NB4 (cell line): ENCODE measurements at regions not wholly inside any gene's neighbourhood (a gene's known extent, or its start where the extent isn't known, plus 50 kb on each side); places are given as distances from the start of the nearest gene placed in this dataset.
"Not testable (repeated sequence)": the region's sequence is repeated elsewhere in the genome, so short reads cannot be mapped to it uniquely, and the experiment has no call there.

Source experiments
- DNase-seq: peaks from one replicate; pipeline ENCODE4 v3.0.0; 2010; ENCODE audit warnings: low read depth
- H3K4me3 ChIP-seq: one replicate; pipeline ENCODE4 v1.5.1; 2011; ENCODE audit warnings: mild to moderate bottlenecking, low read depth, low read length, moderate library complexity
- MAX ChIP-seq: IDR thresholded peaks from 2 replicates; pipeline ENCODE4 v1.6.1; 2011; ENCODE audit warnings: low read depth, low read length
- MYC ChIP-seq: IDR thresholded peaks from 2 replicates; pipeline ENCODE4 v1.6.1; 2011; ENCODE audit warnings: low read depth, low read length
- POLR2A ChIP-seq: IDR thresholded peaks from 2 replicates; pipeline ENCODE4 v1.6.1; 2011; ENCODE audit warnings: mild to moderate bottlenecking; ENCODE audit not compliant: insufficient read length; ENCODE audit errors: extremely low read depth
- TF ChIP-seq, protein P1 (sequence below): IDR thresholded peaks from one replicate; pipeline ENCODE4 v1.5.1; 2012; ENCODE audit warnings: low read depth, low read length

- DNase-seq = no peak
- H3K4me3 ChIP-seq = no peak overlapping the region
- TF ChIP-seq MAX = no peak
- TF ChIP-seq, protein P1, sequence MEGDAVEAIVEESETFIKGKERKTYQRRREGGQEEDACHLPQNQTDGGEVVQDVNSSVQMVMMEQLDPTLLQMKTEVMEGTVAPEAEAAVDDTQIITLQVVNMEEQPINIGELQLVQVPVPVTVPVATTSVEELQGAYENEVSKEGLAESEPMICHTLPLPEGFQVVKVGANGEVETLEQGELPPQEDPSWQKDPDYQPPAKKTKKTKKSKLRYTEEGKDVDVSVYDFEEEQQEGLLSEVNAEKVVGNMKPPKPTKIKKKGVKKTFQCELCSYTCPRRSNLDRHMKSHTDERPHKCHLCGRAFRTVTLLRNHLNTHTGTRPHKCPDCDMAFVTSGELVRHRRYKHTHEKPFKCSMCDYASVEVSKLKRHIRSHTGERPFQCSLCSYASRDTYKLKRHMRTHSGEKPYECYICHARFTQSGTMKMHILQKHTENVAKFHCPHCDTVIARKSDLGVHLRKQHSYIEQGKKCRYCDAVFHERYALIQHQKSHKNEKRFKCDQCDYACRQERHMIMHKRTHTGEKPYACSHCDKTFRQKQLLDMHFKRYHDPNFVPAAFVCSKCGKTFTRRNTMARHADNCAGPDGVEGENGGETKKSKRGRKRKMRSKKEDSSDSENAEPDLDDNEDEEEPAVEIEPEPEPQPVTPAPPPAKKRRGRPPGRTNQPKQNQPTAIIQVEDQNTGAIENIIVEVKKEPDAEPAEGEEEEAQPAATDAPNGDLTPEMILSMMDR = no peak
- no peak for TF ChIP-seq MYC
- no peak for TF ChIP-seq POLR2A
Measured at GRCh38 chr1:14163246-14163645, 435.2 kb upstream of the KAZN start.

GRCh38 chr1:14165371-14165801 is 433.1 kb upstream of the KAZN start:
- no peak for DNase-seq
- TF ChIP-seq MYC (no peak), MAX (no peak), POLR2A (no peak)
- TF ChIP-seq, protein P1 = no peak
- no peak overlapping the region for H3K4me3 ChIP-seq

DNA sequence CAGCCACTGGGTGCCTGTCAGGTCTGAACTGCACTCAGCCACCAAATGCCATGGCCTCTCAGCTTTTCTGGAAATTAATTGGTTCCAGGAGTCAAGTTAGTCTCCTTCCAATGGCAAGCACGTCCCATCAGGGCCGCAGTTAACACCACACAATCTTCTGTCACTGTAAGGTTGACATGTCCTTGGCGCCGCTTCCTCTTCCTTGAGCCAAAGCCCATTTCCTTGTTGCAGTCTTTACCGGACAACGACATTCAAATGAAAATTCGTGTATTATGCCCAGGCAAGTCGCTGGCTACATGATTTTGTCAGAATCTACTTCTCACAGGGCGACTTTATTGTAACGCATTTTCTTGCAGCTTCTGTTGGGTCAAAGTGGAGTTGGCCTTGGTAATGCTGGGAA is 430.6 kb upstream of the KAZN start:
- DNase-seq = no peak
- no peak for TF ChIP-seq MAX
- no peak for TF ChIP-seq MYC
- TF ChIP-seq POLR2A = no peak
- TF ChIP-seq, protein P1 = no peak

DNA sequence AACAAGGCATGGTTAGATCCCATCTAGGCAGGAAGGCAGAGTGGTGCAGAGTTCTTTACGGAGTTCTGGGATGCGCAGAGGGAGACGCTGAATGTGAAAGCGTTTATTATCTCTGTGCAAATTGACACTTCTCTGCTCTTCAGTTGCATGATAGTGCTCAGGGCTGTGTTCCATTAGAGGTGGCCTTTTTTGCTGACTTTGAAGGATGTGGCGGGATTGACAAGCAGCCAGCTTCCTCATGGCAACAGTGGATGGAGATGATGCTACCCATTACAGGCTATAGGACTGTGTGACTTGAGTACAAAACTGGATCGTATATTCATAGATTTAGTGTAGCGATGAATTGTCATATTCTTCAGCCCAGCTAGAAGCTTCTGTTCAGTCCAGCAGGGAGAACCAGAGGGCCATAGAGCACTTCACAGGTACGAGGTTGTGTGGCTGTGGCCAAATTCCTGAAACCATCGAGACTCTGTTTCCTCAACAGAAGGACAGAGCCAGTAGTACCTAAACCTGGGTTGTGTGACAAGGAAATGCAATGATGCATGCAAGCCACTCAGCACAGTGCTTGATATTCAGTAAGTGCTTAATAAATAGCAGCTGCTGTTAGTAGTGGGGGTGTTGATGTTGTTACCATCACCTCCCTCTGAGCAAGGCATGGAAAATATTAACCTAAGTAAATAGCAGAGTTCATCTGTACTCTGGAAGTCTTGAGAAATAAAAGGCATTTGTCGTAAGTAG is 430.0 kb upstream of the KAZN start:
- TF ChIP-seq POLR2A (no peak), MAX (no peak), MYC (no peak)
- TF ChIP-seq, protein P1 = no peak
- DNase-seq = no peak
- no peak overlapping the region for H3K4me3 ChIP-seq

More for the DNA sequence above, 430.6 kb upstream of the KAZN start:
- no peak overlapping the region for H3K4me3 ChIP-seq

DNA sequence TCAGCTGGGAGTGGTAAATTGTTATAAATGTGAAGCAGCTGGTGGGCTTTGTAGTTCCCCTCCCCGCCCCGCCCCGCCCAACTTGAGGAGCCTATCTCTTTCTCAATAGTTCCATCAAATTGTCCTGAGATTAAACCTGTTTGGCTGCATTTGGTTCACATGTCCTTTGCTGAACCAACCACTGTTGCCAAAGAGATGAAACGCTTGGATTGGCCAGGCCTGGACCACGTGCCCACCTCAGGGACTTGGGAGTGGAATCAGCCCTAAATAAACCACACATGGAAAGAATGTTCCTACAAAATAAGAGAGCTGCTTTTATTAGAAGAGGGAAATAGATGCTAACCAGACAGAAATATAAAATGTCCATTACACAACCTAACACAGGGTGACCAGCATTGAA is 424.9 kb upstream of the KAZN start:
- no peak overlapping the region for H3K4me3 ChIP-seq
- no peak for DNase-seq
- no peak for TF ChIP-seq MAX

DNA sequence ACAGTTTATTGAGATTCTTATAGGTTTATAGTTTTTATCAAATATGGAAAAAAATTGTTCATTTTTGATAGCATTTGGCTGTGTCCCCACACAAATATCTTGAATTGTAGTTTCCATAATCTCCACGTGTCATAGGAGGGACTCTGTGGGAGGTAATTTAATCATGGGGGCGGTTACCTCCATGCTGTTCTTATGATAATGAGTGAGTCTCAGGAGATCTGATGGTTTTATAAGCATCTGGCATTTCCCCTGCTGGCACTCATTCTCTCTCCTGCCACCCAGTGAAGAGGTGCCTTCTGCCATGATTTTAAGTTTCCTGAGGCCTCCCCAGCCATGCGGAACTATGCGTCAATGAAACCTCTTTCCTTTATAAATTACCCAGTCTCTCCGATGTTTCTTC is 420.6 kb upstream of the KAZN start:
- not testable (repeated sequence) for H3K4me3 ChIP-seq, DNase-seq

- no peak for DNase-seq
- TF ChIP-seq, protein P1 = no peak
- no peak for TF ChIP-seq POLR2A
- no peak for TF ChIP-seq MYC
- TF ChIP-seq MAX = no peak
Measured at GRCh38 chr1:14180738-14181137, 417.7 kb upstream of the KAZN start.

More at GRCh38 chr1:14180738-14181137, 417.7 kb upstream of the KAZN start:
- H3K4me3 ChIP-seq = no peak overlapping the region
